Body of pancreas (tissue), 4 donors: ENCODE measurements at regions not wholly inside any gene's neighbourhood (a gene's known extent, or its start where the extent isn't known, plus 50 kb on each side); places are given as distances from the start of the nearest gene placed in this dataset.

Source experiments
- ATAC-seq: fragments of 150-250 bp; one replicate; pipeline ENCODE4 v1.9.1; 2016
- DNase-seq, 4 donors: peaks; one replicate each; pipeline ENCODE4 v3.0.0-alpha.2; 2019
- H3K27ac ChIP-seq, 4 donors: fragments of 200-600 bp; sonication (generic); 1 replicate in 3 of 4; 2 replicates in 1 of 4; pipeline versions ENCODE4 v1.5.1 to v1.6.1; 2016 to 2019; ENCODE audit warnings: mild to moderate bottlenecking in 1 of 4, mixed read lengths in 1 of 4, moderate library complexity in 1 of 4
- H3K27me3 ChIP-seq, 2 donors: fragments of 200-600 bp; sonication (generic); one replicate each; pipeline ENCODE4 v1.6.0; 2016; ENCODE audit warnings: mild to moderate bottlenecking in 1 of 2
- H3K36me3 ChIP-seq, 2 donors: fragments of 200-600 bp; sonication (generic); replicated peaks in 1 of 2; 2 replicates each; pipeline ENCODE4 v1.5.1; 2016; ENCODE audit warnings: low read depth in 2 of 2; ENCODE audit not compliant: insufficient read depth in 1 of 2
- H3K4me1 ChIP-seq: fragments of 200-600 bp; sonication (generic); one replicate; pipeline ENCODE4 v1.6.0; 2016
- H3K4me3 ChIP-seq, 2 donors: fragments of 200-600 bp; sonication (generic); 1 replicate in 1 of 2; 2 replicates in 1 of 2; pipeline ENCODE4 v1.5.1; 2016 to 2019
- H3K9me3 ChIP-seq, 3 donors: fragments of 200-600 bp; sonication (generic); 1 replicate in 2 of 3; 2 replicates in 1 of 3; pipeline ENCODE4 v1.5.1; 2016
- POLR2A ChIP-seq, 3 donors: fragments of 450-650 bp; IDR thresholded peaks; one replicate each; pipeline ENCODE4 v1.6.1; 2016; ENCODE audit warnings: antibody characterized with exemption in 3 of 3, mild to moderate bottlenecking in 2 of 3
- WGBS, 2 donors: methylation state at CpG; one replicate each; pipeline ENCODE4 v1.1.5; 2017; 5-methylcytosine and 5-hydroxymethylcytosine counted together
- intact Hi-C: fragments of 100-400 bp; cut with DNase I; formaldehyde crosslinking; loops from one replicate; pipeline ENCODE4 v1.15.1; 2023
- TF ChIP-seq, protein P1 (sequence below), 7 experiments: fragments of 450-650 bp in 4 of 7; fragments of 200-600 bp in 3 of 7; sonication (generic) in 3 of 7; IDR thresholded peaks; one replicate each; pipeline ENCODE4 v1.5.1; 2016 to 2019; ENCODE audit warnings: antibody characterized with exemption in 7 of 7

DNA sequence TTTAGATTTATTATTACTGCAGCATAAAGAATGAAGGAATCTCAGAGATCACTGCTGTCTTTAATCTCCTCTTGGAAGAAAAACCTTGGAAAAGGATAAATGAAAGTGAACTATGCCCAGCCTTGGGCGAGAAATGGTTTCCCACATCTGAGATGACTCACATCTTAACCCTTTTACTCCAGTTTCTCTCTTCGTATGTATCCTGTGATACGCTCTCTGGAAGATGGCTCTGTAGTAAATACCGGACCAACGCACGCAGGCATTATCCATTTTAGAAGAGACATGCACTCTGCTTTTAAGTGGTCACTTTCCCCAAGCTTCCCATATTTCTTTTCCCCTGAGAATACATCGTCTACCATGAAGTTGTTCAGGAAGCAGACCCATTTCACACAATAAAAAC, 207.3 kb upstream of the BMPER start:
- ATAC-seq (no peak), DNase-seq (no peak)
- TF ChIP-seq, protein P1, sequence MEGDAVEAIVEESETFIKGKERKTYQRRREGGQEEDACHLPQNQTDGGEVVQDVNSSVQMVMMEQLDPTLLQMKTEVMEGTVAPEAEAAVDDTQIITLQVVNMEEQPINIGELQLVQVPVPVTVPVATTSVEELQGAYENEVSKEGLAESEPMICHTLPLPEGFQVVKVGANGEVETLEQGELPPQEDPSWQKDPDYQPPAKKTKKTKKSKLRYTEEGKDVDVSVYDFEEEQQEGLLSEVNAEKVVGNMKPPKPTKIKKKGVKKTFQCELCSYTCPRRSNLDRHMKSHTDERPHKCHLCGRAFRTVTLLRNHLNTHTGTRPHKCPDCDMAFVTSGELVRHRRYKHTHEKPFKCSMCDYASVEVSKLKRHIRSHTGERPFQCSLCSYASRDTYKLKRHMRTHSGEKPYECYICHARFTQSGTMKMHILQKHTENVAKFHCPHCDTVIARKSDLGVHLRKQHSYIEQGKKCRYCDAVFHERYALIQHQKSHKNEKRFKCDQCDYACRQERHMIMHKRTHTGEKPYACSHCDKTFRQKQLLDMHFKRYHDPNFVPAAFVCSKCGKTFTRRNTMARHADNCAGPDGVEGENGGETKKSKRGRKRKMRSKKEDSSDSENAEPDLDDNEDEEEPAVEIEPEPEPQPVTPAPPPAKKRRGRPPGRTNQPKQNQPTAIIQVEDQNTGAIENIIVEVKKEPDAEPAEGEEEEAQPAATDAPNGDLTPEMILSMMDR (IDR thresholded peaks at IDR 0.05), result no peak
- no peak for TF ChIP-seq POLR2A (IDR thresholded peaks at IDR 0.05)
- H3K4me1 ChIP-seq, result no peaks in the 10 kb centered on the region
- no peaks in the 10 kb centered on the region for H3K27me3 ChIP-seq
- no peaks in the 10 kb centered on the region for H3K36me3 ChIP-seq
- no peak overlapping the region for H3K4me3 ChIP-seq
- 87 to 89% methylated on average over 7 of the region's 7 CpGs for WGBS, 2 donors
- H3K27ac ChIP-seq, result no peak overlapping the region
- H3K9me3 ChIP-seq, result peaks cover 0 to 17% (median 0%) of the 10 kb centered on the region in 3 donors
- intact Hi-C loops, result no loop called here

DNA sequence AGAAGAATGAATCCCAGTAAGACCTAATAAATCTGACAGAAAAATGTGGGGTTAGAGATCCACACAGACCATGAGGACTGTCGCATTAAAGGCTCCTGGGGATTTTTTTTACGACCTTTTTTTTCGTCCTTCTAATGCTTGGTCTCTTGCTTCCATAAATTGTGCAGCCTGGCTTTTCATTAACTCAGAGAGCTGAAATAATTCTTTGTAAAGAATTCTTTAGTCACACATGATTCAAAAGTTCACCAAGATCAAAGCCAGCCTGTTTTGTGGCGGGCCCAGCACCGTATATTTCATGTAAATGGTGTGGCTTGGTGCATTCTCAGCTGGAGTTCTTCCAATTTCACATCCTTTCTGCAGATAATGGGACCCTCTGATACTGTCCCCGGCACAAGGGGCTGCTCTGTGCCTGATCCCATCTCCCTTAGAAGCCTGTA, 206.6 kb upstream of the BMPER start:
- Histone ChIP-seq H3K27me3 (no peaks in the 10 kb centered on the region), H3K36me3 (no peaks in the 10 kb centered on the region), H3K9me3 (peaks cover 0 to 17% (median 0%) of the 10 kb centered on the region in 3 donors), H3K4me3 (no peak overlapping the region), H3K27ac (no peak overlapping the region), H3K4me1 (no peaks in the 10 kb centered on the region)
- no peak for TF ChIP-seq POLR2A (IDR thresholded peaks at IDR 0.05)
- TF ChIP-seq, protein P1 (IDR thresholded peaks at IDR 0.05), result no peak
- 45 to 52% methylated on average over 6 of the region's 6 CpGs for WGBS, 2 donors
- ATAC-seq (no peak), DNase-seq (no peak)
- intact Hi-C loops, result no loop called here

DNA sequence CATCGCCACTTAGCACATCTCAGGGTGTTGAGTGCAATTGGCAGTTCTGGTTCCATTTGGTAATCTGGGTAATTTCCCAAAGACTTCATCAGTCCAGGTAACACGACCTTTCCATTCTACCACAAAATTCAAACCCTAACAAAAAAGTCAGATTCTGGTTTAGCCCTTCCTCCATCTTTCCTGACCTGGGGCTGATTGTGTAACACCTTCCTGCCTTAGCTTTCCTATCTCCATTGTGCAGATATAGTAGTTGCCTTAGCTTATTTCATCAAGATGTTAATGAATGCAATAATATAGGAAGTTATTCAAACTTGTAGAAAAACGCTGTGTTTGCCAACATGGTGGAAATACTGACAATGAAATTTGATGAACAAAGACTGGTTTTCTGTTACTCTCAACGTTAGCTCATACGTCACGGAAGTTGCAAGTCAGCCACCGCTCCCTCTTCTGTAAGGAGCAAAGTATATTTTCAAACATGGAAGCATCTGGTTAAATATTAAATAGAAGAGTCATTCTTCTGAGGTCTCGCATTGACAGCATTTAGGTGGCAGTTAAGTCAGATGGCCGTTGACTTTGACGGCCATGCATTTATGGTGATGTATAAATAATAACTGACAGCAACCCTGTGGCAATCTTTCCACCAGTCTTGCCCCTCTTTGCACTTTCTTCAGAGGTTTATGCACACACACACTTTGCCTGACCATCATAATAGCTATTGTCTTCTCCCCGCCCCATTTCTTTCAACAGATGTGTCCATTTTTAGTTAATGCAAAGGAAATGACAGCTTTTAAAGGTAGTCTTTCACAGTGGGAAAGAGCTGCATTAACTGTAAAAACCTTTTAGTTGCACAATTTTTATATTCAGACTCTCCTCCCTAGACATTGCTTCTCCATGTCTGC, 205.1 kb upstream of the BMPER start:
- H3K27me3 ChIP-seq, result no peaks in the 10 kb centered on the region
- TF ChIP-seq, protein P1 (IDR thresholded peaks at IDR 0.05), result no peak
- no peak for TF ChIP-seq POLR2A (IDR thresholded peaks at IDR 0.05)
- DNase-seq, result no peak

DNA sequence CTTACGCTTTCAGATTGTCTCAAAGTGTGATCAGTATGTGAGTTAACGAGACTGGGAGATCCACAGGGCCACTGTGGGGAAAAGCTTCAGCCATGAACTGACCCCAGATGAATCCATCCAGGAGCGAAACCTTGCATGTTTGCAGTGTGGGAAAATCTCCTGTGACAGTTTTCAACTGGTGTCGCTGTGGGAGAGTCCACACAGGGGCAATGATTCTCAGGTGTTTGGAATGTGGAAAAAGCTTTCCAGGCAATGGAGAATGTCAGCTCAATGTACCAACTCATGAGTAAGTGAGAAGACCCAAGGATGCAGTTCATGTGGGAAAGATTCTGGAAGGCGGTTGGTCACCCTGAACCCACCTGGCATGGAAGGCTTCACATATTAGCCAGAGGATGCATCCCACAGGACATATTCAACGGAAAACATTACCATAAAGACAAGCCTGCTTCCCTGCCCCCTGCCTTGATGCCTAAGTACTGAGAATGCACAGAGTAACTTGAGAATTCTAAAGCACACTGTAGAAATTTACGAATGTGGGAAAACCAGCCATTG, 204.1 kb upstream of the BMPER start:
- DNase-seq (no peak), ATAC-seq (no peak)
- WGBS, 2 donors, result 79 to 84% methylated on average over 7 of the region's 7 CpGs
- Histone ChIP-seq H3K36me3 (no peaks in the 10 kb centered on the region), H3K27ac (no peak overlapping the region), H3K4me1 (no peaks in the 10 kb centered on the region), H3K9me3 (peaks cover 0 to 17% (median 0%) of the 10 kb centered on the region in 3 donors), H3K4me3 (no peak overlapping the region), H3K27me3 (no peaks in the 10 kb centered on the region)
- TF ChIP-seq, protein P1 (IDR thresholded peaks at IDR 0.05), result no peak
- TF ChIP-seq POLR2A (IDR thresholded peaks at IDR 0.05), result no peak
- intact Hi-C loops, result no loop called here

More for the DNA sequence above, 205.1 kb upstream of the BMPER start:
- intact Hi-C loops, result no loop called here
- H3K4me1 ChIP-seq, result no peaks in the 10 kb centered on the region
- WGBS, 2 donors, result 66 to 77% methylated on average over 11 of the region's 11 CpGs
- H3K4me3 ChIP-seq, result no peak overlapping the region
- H3K9me3 ChIP-seq, result peaks cover 0 to 17% (median 0%) of the 10 kb centered on the region in 3 donors
- no peaks in the 10 kb centered on the region for H3K36me3 ChIP-seq
- H3K27ac ChIP-seq, result no peak overlapping the region
- no peak for ATAC-seq
